GM21825 (cell line): ENCODE measurements at regions not wholly inside any gene's neighbourhood (a gene's known extent, or its start where the extent isn't known, plus 50 kb on each side); places are given as distances from the start of the nearest gene placed in this dataset.

Experiments
- ATAC-seq: cut with Tn5 transposase; IDR thresholded peaks from one replicate; pipeline ENCODE4 v1.9.1; 2021; ENCODE audit warnings: mild to moderate bottlenecking, moderate library complexity; ENCODE audit not compliant: unreplicated experiment

DNA sequence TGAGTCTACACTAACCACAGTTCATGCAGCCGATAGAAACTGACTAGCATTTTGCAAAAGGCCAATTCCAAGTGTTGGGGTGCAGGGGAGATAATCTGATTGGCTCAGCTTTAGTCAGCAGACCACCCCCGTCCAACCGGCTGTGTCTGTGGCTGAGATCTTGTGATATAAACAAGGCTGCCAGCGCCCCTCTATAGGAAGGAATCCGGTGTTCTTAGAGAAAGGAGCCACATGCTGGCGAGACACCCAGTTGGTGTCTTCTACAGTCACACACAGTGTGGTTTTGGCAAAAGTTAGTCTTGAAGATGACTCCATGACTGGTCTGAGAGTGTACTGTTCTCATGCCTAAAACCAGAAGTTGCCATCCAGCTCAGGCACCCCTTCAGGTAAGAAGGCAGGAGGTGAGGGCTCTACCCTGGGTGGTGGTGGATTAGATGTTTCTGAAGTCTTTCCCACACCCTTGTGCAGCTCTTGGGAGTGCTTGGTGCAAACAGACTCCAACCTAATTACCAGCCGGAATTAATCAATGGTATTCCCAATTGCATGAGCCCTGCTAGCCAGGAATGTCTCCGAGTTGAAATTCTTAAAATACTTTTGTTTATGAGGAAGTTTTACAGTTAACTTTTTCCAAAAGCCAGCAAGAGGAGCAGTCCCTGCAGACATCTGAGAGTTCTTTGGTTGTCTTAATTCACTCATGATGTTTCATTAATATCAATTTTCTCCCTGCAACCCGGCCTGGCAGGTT lies 172.3 kb upstream of the IRX6 start:
- ATAC-seq: no peak

GRCh38 chr16:55152875-55153390 lies 171.1 kb upstream of the IRX6 start:
- ATAC-seq: no peak

- no peak for ATAC-seq
These were observed 169.7 kb upstream of the IRX6 start for GRCh38 chr16:55154262-55154661.

DNA sequence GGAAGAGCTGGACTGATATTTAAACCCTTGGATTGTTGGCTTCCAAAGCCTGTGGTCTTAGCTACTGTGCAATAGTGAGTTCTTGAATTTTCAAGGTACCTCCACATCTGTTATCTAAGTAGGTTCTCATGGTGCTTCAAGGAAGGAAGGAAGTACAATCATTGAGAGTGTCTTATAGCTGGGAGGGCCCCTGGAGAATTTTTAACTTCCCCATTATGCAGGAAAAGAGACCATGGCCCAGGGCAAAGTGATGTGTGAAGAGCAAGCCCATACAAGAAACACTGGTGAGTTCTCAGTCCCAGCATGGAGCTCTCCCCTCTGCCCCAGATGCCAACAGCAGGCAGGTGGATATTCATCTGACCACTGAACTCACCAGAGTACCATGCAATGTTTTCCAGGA lies 169.0 kb upstream of the IRX6 start:
- no peak for ATAC-seq

- ATAC-seq: no peak
These were observed 168.2 kb upstream of the IRX6 start for GRCh38 chr16:55155815-55156214.

DNA sequence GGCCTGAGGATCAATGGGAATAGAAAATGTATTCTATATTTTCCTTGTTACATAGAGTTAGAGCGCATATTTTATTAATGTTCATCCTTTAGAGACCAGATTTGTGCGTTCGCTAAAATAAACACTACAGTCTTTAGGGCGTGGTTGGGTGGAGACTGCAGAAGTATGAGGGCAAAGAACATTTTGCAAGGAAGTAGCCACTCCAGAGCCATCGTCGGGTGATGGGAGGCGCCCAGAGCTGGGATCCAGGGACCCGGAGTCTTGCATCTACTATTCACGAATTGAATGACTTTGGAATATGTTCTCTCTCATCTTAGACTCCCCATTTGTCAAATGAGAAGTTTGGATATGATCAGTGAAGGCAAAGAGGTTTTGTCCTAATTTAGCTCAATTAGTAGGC lies 154.2 kb upstream of the IRX6 start:
- no peak for ATAC-seq

DNA sequence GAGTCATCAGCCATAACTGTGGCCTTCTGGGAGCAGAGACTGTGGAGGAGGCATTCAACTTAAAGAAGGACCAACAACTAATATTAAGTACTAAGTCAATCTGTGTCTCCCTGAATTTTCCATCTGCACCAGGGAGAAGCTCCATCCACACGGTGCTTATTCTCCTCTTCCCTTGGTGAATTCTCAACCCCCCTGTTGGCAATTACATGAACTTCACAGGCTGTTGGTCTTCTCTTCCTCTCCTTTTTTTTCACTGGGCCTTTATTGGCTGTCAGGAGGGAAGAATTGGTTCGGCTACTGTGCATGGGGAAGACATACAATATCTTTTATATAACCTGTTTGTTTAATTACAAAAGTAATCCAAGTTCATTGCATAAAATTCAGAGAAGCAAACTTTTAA lies 152.8 kb upstream of the IRX6 start:
- ATAC-seq: no peak

GRCh38 chr16:55175389-55175788 lies 148.6 kb upstream of the IRX6 start:
- no peak for ATAC-seq

GRCh38 chr16:55176901-55177300 lies 147.1 kb upstream of the IRX6 start:
- no peak for ATAC-seq

- ATAC-seq: no peak
These were observed 144.6 kb upstream of the IRX6 start for GRCh38 chr16:55179411-55179810.

DNA sequence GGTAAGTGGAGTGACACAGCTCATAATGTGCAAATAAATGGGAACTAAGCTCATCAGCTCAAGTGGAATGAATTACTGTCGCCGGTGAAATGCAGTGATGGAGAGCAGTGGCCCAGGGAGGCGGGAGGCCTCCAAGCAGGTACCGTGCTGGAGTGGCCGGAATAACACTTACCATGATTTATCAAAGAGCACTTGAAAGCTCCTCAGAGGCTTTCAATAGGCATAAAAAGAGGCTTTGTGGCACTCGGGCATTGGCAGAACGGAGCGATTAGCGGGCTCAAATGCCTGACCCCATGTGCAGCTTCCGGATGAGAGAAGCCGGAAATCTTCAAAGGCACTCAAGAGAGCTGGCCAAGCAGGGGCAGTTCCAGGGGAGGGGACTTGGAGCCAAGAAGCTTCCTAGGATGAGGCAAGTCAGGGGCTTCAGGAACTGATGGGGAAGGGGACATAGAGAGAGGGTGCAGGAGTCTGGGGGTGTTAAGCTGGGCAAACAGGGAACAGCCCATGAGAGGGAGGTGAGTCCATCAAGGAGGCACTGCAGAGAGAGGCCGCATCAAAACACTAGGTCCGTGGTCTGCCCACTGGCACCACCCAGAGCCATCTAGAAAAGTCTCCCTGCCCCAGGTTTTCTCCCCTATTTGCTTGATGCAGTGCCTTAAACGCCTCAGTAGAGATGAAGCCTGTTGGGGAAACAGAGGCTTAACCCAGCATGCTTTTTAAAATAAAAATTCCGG lies 144.0 kb upstream of the IRX6 start:
- no peak for ATAC-seq

- no peak for ATAC-seq
These were observed 140.0 kb upstream of the IRX6 start for GRCh38 chr16:55184052-55184451.

GRCh38 chr16:55184619-55185018 lies 139.4 kb upstream of the IRX6 start:
- ATAC-seq: no peak

DNA sequence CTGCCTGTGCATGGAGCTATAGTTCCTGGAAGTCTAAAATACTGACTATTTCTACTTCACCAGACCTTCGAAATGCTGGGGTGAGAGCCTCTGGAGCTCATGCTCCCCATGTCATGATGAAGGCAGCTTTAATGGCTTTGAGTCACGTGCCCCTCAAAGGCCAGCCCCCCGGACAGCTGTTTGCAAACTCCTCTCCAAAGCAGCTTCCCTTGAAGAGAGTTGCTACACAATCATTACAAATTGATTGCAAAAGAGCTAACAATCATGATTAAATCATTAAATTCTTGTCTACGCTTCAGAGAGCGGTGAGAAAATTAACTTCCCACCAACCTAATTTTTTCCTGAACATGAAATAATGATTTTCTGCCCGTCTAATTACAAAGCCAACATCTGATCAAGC lies 134.8 kb upstream of the IRX6 start:
- ATAC-seq: no peak

DNA sequence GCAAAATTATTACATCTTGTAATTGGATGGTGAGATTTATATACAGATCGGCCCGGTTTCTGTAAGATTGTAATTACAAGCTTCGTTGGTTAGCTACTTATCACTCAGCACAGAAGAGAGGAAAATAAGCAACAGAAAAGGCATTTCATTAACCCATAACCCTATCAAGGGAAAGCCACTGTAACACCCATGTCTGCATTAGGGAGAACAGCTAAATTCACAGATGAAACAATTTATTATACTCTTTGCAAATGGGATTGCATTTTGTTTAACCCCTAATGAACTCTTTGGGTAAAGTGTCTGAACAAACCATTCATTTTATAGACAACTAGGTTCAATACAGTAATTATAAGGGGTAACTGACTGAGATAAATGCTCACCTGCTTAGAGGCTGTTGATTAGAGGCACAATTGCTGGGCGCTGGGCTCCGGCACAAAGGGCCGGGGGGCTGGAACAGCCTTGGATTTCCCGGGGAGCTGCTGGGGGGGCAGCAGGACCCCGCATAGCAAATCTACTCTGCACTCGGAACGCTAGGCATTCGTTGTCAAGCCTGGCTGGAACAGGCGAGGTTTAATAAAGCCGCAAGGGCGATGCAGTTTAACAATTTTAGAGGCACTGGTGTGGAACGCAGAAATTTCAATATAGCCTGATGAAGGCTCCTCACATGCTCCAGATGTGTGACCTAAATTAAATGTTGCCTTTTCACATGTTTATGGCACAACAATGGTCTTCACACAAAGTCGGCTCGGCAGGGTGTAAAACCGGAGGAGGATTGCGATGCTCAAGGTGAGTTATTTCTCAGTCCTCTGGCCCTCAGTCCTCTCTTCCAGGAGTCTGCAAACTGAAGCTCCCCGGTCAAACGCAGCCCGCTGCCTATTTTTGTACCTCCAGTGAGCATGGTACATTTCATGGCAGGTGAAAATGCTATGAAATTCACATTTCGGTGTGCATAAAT lies 134.0 kb upstream of the IRX6 start:
- ATAC-seq: no peak

- ATAC-seq: no peak
These were observed 131.3 kb upstream of the IRX6 start for GRCh38 chr16:55192734-55193133.

DNA sequence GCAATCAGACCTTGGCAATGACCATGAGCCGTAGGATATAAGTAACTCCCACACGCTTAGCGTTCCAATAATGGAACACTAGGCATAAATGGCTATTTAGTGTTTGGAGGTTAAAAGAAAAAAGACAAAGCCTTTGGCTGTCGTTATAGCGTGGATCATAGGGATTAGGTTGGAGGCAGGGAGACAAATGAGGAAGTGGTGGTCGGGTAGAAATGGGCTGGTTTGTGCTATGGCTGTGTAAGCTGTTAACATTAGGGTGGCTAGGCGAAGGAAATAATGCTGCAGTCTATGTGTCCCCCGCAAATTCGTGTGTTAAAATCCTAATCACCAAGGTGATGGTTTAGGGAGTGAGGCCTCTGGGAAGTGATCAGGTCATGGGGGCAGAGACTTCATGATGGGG lies 120.4 kb upstream of the IRX6 start:
- no peak for ATAC-seq

DNA sequence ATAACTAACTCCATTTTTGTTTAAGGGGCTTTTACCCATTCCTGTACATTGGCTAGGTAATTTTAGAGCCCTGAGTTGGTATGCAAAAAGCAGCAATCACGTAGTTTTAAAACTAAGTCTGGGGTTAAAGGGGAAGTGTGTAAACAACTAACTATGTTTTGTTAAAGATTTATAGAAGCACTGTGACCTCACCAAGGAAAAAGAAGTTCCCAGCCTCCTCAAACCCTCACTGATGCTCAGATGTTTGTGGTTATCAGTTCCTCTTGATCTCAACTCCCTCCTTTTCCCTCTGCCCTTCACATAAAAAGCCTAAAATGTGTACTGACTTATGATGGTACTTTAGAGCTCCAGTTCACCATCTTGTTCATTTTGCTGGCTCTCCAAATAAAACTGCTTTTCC lies 119.9 kb upstream of the IRX6 start:
- ATAC-seq: no peak

DNA sequence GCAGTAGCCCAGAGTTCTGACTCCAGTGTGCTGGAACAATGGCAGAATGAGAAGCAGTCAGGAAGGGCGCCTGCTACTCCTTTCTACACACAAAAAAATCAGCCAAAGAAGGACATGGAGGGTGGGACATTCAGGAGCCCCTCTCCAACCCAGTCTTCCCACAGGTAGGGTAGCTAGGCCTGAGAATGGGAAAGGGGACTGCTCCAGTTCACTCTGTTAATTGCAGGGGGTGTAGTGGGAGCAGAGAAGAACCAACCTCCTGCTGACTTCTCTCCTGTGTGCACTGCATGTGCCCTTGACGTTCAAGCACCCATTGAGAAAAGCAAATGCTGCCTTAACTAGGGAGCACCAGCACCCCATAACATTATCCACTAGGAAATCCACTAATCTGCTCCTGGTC lies 119.1 kb upstream of the IRX6 start:
- no peak for ATAC-seq

DNA sequence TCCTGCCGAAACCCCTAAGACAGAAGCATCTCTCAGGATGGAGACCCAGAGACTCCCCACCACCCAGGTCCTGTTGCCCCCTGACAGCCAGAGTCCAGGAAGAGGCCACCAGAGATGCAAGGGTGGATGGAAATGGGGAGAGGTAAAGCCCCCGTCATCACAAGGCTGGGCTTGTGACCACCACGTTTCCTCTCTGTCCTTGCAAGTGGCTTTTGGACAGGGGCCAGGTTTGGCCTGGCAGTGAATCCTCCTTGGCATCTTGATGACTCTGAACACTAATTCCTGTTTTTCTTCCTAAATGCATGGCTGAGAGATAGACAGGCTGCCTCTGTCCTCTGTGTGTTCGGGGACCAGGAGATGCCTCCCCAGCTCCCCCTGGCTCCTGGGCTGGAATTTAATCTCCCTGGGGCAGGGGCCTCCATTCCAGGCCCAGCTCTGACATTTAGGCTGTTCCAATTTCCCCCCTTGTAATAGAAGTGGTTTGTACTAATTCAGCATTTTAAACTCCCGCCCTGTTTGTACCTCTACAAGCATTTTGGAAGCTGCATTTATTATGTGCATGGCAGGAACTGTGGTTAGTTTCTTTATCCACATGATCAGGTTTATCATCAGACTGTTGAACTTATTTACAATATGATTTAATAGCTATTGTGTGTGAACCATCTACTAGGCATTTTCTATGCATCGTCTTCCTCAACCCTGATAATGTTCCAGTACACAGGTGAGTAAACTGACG lies 116.1 kb upstream of the IRX6 start:
- no peak for ATAC-seq

DNA sequence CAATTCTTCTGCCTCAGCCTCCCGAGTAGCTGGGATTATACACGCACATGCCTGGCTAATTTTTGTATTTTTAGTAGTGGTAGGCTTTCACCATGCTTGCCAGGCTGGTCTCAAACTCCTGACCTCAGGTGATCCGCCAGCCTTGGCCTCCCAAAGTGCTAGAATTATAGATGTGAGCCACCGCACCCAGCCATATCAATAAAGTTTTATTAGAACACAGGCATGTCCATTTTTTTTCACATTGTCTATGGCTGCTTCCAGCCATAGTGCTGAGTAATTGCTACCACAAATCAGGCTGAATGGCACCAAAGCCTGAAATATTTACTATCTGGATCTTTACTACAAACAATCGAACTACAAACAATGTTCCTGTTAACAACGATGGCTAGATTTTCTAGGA lies 114.4 kb upstream of the IRX6 start:
- no peak for ATAC-seq
